VCaP (cell line): ENCODE measurements at regions not wholly inside any gene's neighbourhood (a gene's known extent, or its start where the extent isn't known, plus 50 kb on each side); places are given as distances from the start of the nearest gene placed in this dataset.
"Not testable (repeated sequence)": the region's sequence is repeated elsewhere in the genome, so short reads cannot be mapped to it uniquely, and the experiment has no call there.

Experiments used
- H3K27ac ChIP-seq: fragments of 450-650 bp; 2 replicates; pipeline ENCODE4 v1.5.1; 2017
- CTCF ChIP-seq: fragments of 450-650 bp; conservative IDR thresholded peaks from 2 replicates; pipeline ENCODE4 v1.5.1; 2017; ENCODE audit warnings: mild to moderate bottlenecking, moderate library complexity

DNA sequence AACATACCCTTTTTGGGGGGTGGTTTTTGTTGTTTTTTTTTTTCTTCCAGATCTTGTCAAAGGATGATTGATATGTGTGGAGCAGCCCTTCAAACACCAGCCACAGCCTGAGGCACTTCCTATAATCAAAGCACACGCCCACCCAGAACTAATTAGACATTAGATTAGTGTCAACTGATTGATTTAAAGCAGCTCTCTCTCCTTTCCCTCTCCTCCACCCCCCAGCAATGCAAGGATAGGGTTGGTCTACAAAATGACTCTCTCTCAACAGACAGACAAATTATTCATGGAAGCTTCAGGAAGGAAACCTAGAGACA, 250.3 kb upstream of the SOX9 start:
- H3K27ac ChIP-seq: no peak overlapping the region
- TF ChIP-seq CTCF: no peak

DNA sequence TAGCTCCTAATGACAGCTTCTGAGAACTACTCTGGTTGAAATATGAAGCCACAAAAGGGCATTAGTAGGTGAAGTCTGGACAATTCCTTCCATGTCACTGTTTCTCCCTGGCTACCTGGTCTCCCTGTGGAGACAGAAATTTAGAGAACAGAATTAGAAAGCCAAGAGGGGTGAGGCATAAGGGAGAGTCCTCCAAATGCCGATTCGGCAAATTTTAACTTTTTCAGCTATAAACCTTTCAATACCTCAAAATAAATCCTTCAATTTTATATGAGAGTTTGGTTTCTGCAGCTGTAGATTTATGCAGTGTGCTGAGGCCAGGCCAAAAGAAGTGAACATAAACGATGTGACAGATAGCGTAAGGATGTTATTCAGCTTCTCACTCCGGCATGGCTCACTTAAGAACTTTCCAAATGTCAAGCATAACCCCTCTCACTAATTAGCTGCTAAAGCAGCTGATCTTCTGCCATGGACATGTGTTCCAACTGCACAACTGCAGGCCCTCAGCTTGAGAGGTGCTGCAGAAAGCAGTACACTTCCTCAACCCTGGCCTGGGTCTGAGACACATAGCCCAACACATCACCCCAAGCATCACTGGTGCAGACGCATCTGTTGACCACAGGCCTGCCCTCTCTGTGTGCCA, 247.9 kb upstream of the SOX9 start:
- TF ChIP-seq CTCF: no peak
- H3K27ac ChIP-seq: no peak overlapping the region

DNA sequence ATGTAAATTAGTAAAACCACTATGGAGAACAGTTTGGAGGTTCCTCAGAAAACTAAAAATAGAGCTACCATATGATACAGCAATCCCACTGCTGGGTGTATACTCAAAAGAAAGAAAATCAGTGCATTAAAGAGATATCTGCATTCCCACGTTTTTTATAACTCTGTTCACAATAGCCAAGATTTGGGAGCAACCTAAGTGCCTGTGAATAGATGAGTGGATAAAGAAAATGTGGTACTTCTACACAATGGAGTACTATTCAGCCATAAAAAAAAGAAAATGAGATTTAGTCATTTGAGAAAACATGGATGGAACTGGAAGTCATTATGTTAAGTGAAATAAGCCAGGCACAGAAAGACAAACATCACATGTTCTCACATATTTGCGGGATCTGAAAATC, 246.0 kb upstream of the SOX9 start:
- not testable (repeated sequence) for H3K27ac ChIP-seq

GRCh38 chr17:71878271-71878670, 242.5 kb upstream of the SOX9 start:
- no peak overlapping the region for H3K27ac ChIP-seq
- TF ChIP-seq CTCF: no peak

- no peak for TF ChIP-seq CTCF
- H3K27ac ChIP-seq: no peak overlapping the region
These were observed 241.8 kb upstream of the SOX9 start for GRCh38 chr17:71878998-71879397.

DNA sequence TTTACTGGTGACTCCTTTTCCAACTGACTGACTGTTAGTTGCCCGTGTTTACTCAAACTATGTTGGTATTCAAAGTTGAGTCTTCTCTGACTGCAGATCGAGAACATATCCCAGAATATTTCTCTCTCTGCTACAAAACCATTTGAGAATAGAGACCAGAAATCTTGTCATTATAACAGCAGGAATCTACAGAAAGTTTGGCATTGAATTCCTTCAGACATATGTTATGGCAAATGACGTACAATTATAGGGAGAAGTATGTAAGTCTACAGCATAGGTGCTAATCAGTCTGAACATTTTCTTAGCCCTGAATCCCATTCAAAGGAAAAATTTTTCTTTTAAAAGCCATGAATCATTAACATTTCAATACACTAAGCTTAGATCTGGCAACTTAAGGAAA, 239.8 kb upstream of the SOX9 start:
- no peak overlapping the region for H3K27ac ChIP-seq
- TF ChIP-seq CTCF: no peak

DNA sequence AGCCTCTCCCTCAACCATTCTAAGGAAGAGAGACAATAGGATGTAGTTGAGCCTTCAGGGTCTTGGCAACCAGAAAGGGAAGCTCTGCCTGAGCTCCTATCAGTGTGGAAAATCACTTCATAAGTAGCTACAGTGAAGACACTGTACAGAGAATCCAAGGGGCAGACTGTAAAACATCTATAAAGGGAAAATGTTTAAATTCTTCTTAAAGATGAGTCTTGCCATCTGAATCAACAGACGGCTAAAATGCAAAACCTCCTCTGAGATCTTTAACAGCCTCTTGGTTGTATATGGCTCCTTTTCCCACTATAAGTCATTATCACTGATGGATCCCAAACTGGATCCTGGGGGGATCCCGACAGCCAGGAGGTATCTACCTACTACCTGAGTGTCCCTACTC, 239.2 kb upstream of the SOX9 start:
- H3K27ac ChIP-seq: no peak overlapping the region
- TF ChIP-seq CTCF: no peak

DNA sequence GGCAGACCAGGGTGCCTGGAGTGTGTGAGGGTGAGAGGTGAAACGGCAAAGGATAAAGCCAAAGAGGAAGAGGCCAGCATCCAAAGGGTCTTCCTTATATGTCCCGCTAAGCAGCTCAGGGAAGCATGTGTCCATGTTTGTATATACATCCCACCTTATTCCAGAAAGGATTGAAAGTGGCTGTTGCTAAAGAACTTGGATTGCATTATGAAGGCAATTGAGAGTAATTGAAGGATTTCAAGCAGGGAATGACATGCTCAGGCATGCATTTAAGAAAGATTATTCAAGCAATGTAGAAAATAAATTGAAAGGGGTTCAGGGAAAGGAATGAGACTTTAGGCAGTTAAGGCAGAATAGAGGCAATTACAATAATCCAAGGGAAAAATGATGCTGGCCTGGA, 237.6 kb upstream of the SOX9 start:
- TF ChIP-seq CTCF: no peak
- no peak overlapping the region for H3K27ac ChIP-seq
